Muscle of back (tissue), 3 donors: ENCODE measurements at regions not wholly inside any gene's neighbourhood (a gene's known extent, or its start where the extent isn't known, plus 50 kb on each side); places are given as distances from the start of the nearest gene placed in this dataset.

ENCODE experiments used
- DNase-seq, 3 donors: peaks; one replicate each; pipeline versions ENCODE4 v3.0.0 to v3.0.0-alpha.2; 2013

DNA sequence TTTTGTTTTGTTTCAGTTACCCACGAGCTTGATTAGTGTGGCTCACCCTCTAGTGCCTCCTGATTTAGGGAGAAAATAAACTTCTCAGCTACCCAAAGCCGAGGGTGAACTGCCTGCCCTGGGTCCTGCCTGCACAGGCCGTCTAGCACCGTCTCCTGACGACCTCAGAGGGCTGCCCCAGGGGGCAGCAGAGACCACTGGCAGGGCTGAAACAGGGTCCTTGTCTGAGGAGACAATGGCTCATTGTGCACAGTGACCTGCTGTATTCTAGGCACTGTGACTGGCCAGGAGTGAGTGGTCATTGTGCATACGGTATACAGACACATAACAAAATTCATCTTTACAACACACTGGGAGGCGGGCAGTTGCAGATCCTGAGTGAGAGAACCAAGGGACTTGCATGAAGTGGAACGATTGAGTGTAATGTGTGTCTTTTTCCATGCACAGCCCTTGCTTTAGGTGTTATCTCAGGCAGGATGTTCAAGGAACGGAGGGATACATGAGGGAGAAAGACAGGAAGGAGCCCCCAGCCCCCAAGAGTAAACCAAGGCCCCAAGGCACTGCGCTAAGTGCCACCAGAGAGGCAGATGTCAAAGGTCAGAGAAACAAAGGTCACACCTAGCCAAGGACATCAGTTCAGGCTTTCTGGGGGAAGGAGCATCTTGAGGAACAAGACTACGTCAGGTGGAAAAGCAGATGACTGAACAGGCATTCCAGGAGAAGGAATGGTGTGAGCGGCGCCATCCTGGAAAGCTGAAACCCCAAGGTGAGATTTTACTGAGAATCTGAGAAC, 421.3 kb downstream of the LPIN1 start:
- DNase-seq = no peak

- no peak for DNase-seq
These were observed 421.9 kb downstream of the LPIN1 start for GRCh38 chr2:12168354-12168753.

GRCh38 chr2:12168791-12169388, 422.5 kb downstream of the LPIN1 start:
- DNase-seq = peak; percentile 61 to 84 (median 69)

DNA sequence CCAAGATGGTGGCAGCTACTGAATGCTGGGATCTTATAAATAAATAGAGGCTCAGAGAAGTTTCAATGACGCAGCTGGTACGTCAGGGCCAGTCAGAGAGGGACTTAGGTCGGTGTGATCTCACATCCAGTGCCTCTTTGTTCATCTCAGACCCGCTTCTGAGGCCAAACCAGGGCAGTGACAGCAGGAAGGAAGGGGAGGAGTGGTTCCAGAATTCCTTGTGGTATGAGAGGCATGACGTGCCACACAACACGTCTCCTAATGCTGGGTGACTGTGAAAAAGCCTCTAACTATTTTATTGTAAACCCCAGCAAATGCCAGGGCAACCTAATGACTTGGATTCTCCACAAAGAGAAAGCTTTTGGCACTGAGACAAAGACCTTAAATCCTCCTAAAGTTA, 423.3 kb downstream of the LPIN1 start:
- DNase-seq = peak in 2 of 3 donors; percentile 69 to 73

- peak in 1 of 3 donors; percentile 43 for DNase-seq
These were observed 423.7 kb downstream of the LPIN1 start for GRCh38 chr2:12170121-12170520.

DNA sequence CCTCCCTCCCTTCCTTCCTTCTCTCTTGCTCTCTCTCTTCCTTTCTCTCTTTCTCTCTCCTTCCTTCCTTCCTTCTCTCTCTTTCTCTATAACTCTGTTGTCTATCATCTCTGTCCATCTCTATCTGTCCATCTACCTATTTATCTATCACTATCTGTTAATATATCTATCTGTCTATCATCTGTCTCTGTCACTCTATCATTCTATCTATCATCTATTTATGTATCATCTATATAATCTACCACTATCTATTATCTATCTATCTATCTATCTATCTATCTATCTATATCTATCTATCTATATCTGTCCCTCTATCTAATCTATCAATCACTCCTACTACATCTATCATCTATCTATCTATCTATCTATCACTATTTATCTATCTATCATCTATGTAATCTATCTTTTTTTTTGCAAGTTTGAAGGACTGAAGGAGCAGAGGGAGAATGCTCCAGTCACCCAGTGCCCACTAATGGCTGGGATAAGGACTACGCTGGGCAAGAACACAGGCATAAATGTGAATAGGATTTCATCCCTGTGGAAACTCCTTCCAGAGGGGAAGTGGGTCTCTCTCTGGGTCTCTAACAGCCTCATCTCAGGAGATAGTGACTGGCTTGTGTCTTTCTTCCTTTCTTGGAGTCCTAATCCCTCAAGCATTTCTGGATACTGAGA, 427.0 kb downstream of the LPIN1 start:
- no peak for DNase-seq

GRCh38 chr2:12173943-12174340, 427.5 kb downstream of the LPIN1 start:
- no peak for DNase-seq

GRCh38 chr2:12175323-12175722, 428.9 kb downstream of the LPIN1 start:
- DNase-seq = no peak

DNA sequence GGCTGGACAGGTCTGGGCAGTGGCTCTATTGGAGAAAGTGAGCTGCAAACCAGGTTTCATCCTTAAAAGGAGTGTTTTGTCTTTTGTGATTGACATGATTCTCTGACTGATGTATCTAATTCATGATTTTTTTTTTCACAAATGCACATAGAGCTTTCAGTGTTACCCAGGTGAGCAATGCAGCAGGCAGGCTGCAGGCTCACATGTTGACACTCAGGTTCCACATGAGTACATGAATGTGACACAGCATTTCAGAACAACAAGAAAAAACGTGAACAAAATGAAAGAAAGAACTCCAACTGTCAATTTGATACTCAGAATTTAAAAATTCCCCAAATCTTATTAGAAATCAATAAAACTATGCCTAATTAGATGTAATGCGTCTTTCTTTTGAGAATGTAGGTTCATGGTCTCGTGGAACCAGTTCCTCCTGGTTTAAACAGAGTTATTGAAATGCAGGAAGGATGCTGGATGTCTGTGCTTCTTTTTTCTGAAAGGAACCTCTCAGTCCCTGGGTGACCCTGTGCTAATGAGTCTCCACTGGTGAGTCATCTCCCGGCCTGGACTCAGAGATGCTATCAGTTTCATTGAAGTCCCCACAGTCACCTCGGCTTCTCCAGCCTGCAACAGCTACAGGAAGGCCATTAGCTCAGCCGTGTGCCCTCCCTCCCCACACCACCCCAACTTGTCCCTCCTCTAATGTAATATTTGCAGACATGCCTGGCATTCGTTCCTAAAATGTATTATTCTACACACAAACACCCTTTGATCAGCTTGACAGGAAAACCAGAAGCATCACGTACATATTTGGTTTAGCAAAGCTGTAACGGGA, 430.4 kb downstream of the LPIN1 start:
- peak in 1 of 3 donors; percentile 59 for DNase-seq

DNA sequence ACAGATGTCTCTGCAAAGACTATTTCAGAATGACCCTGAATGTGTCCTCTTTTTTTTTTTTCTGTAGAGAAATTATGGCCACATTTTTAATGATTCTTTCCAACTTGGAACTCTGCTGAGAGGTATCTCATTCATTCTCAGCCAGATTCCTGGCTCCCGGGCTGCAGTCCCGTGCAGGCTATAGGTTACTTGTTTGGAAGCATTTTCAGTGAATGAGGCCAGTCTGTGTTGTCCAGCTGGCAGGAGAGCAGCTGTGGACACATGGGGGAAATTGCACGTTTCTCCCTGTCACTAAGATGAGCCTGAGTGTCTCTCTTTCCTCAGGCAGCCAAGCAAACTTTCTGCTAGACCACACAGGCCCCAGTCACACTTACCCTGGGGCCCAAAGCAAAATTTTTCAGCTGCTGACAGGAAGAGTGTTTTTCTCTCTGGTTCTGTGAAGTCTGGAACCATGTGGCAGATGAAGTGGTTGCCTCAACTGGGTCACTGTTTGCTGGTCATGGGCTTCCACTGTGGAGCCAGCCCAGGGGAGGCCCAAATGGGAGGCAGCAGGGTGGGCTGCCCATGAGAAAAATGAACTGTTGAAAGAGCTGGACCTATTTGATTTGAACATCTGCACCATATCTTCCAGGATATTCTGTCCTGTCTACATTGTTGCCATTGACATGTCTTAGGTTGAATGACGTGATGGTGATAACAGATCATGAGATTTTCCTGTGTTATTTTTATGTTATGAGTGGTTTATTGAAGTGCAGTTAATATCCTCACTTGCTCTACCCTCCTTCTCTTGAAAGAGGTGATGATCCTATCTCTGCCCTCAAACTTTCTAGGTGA, 431.2 kb downstream of the LPIN1 start:
- peak; percentile 82 to 97 (median 94) for DNase-seq

DNA sequence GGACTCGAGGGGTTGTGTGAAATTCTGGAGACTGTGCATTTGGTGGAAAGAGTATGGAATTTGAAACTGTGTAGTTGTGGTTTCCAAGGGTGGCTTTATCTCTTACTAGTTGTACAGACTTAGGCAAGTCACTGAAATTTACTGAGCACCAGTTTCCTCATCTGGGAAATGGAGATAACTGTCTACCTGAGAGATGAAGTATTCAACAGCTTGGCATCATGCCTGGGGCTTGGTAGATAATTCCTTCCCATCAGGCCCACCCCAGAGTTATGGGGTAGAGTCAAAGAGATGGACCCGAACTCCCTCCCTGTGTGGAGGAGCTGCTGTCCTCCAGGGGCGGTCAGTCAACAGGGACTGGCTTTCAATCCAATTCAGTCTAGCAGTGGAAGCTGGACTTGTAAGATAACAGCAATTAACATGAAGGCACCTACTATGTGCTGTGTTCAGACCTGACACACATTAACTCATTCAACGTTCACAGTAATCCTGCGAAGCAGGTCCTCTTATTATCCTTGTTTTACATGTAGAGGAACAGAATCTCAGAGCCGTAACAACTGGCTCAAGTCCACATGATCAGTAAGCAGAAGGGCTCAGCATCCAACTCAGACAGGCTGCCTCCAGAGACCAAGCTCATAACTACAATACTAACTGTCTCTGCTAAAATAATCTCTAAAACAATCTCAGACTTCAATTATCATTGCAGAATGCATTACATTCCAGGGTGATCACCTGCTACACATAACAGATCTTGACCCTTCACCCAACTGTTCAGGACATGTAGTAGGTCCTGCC, 432.1 kb downstream of the LPIN1 start:
- DNase-seq = peak in 1 of 3 donors; percentile 72

- DNase-seq = no peak
These were observed 433.6 kb downstream of the LPIN1 start for GRCh38 chr2:12180031-12180430.

- DNase-seq = no peak
These were observed 436.7 kb downstream of the LPIN1 start for GRCh38 chr2:12183032-12183645.

GRCh38 chr2:12192762-12193161, 446.3 kb downstream of the LPIN1 start:
- peak in 1 of 3 donors; percentile 48 for DNase-seq

DNA sequence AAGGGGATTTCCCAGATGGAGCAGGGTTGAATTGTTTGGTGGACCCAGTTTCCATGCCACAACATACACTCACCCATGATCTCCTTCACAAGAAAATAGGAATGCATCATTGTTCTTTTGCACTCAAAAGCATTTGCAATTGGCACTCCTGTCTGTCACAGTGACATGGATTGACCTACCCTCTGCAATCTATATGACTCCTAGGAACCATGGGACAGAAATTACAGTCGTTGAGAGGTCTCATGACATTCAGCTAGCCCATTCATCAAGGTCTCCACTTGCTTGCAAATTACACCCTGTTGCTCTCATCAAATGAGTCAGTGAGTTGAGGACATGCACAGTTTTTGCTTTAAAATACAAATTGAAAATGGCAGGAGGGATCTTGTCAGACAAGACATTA, 448.5 kb downstream of the LPIN1 start:
- DNase-seq = no peak

DNA sequence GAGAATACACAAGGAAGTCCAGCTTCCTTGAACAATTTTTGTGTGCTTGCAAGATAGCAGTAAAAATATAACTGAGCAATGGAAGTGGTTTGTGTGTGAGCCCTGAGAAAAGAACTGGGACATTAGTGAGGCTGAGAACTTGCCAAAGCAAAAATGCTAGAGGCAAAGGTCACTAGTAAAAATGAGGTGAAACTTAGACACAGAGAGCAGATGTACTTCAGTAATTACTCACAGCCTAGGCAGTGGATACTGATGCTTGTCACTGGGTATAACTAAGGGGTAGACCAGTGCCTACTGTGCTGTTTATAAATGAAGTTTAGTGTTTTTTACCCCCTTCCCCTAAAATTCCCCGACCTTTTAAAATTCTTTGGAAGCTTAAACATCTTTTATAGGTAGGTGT, 450.1 kb downstream of the LPIN1 start:
- no peak for DNase-seq

GRCh38 chr2:12197133-12197532, 450.7 kb downstream of the LPIN1 start:
- DNase-seq = no peak

- DNase-seq = peak in 1 of 3 donors; percentile 78
These were observed 453.2 kb downstream of the LPIN1 start for GRCh38 chr2:12199491-12200211.

DNA sequence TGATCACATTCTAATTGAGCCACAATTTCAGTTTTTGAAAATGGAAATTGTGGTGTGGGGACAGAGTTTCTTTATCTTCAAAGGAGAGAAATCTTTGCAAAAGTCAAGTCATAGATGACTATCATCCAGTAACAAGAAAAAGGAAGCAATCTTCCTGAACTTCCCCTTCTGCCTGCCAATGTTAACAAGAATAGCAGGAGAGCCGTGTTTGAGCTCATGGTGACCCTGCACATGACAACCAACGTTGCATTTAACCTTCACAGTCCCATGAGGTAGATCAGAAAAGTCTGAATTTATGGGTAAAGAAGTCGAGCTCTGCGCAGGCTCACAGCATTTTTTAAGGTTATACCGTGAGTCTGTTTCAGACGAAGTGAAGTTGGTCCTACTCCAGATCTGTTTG, 454.9 kb downstream of the LPIN1 start:
- peak in 1 of 3 donors; percentile 41 for DNase-seq
